Dedifferentiated amniotic fluid mesenchymal stem cell (primary cell): ENCODE measurements at regions not wholly inside any gene's neighbourhood (a gene's known extent, or its start where the extent isn't known, plus 50 kb on each side); places are given as distances from the start of the nearest gene placed in this dataset.
A peak's percentile ranks its signal among the peaks of the same experiment; 100 is the strongest.
"Not testable (repeated sequence)": the region's sequence is repeated elsewhere in the genome, so short reads cannot be mapped to it uniquely, and the experiment has no call there.

ENCODE experiments used
- DNase-seq: peaks from one replicate; pipeline ENCODE4 v3.0.0-alpha.2; 2016; ENCODE audit errors: extremely low spot score

- no peak for DNase-seq
Observed at GRCh38 chr4:112708772-112709171, 71.8 kb downstream of the LARP7 start.

DNA sequence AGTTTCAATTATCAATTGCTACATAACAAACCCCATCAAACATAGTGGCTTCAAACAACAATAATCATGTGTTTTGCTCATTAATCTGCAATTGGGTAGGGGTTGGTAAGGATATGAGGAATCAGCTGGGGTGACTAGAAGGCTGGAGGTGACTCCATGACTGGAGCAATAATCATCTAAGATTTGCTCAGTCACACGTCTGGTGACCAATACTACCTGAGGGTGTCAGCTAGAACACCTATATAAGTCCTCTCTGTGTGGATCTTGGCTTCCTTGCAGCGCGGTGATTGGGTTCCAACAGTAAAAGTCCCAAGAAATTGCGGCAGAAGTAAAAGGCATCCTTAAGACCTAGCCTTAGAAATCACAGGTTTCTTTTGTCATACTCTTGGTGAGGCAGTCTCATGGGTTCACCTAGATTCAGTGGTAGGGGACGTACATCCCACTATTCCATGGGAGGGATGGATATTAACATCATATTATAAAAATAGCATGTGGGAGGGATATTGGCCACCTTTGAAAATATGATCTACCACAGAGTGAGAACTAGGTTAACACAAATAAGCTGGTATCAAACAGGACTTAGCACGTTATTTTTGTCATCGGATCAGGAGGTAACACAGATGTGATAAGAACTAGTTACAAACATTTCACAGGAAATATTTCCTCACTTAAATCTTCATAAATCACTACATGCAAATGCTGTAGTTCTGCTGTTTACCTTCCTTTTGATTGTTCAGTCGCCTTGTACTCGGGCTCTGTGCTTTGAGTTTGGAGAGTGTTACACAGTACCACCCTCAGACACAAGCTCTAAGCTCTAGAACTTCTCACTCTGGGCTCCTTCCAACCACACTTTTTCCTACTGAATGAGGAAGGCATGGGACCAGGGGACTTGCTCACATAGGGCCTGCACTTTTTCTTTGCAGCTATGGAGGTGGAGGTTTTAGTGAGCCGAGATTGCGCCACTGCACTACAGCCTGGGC lies 78.3 kb downstream of the LARP7 start:
- no peak for DNase-seq

GRCh38 chr4:112717856-112718255 lies 80.9 kb downstream of the LARP7 start:
- DNase-seq = no peak

DNA sequence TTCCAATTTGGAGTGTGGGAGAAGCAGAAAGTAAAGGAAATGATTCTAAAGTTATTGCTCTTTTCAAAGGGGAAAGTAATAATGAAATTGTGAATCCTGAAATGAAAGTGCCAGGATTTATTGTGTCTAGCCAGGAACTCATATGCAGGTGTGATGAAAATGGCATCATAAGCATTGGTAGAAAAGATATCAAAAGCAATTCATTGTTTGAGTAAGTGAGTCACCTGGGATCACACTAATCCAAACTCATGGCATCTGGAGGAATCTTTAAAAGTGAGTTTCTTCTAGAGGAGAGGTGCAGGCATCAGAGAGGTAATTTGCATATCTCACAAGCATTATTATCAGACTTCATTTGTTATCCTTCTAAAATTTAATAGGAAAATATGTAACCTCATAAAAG lies 84.7 kb downstream of the LARP7 start:
- DNase-seq = no peak

GRCh38 chr4:112726041-112726440 lies 89.1 kb downstream of the LARP7 start:
- no peak for DNase-seq

DNA sequence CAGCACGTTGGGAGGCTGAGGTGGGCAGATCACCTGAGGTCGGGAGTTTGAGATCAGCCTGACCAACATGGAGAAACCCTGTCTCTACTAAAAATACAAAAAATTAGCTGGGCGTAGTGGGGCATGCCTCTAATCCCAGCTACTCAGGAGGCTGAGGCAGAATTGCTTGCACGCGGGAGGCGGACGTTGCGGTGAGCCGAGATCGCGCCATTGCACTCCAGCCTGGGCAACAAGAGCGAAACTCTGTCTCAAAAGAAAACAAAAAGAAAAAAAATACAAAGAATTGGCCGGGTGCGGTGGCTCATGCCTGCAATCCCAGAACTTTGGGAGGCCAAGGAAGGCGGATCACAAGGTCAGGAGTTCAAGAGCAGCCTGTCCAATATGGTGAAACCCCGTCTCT lies 90.8 kb downstream of the LARP7 start:
- DNase-seq = not testable (repeated sequence)

DNA sequence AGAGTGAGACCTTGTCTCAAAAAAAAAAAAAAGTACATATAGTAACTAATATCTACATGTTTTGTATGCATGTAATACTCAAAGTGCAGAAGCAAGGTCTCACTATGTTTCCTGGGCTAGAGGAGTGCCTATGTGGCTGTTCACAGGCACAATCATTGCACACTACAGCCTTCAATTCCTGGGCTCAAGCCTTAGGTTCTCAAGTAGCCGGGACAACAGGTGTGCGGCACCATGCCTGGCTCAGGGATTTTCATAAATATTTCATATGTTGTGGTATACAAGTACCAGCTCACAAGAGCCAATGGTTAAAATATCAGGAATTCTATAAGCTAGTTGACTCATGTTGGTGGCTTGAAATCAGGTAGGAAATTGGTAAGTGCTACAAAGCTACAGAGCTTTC lies 94.8 kb downstream of the LARP7 start:
- no peak for DNase-seq

DNA sequence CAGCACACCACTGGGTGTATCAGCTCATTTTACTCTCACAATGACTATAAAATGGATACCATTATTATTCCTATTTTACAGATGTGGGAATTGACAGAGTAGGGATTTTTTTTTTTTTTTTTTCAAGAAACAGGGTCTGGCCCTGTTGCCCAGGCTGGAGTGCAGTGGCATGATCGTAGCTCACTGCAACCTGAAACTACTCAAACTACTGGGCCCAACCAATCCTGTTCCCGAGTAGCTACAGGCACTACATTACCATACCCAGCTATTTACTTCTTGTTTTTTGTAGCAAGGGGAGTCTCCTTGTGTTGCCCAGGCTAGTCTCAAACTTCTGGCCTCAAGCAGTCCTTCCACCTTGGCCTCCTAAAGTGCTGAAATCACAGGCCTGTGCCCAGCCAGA lies 95.2 kb downstream of the LARP7 start:
- no peak for DNase-seq

DNA sequence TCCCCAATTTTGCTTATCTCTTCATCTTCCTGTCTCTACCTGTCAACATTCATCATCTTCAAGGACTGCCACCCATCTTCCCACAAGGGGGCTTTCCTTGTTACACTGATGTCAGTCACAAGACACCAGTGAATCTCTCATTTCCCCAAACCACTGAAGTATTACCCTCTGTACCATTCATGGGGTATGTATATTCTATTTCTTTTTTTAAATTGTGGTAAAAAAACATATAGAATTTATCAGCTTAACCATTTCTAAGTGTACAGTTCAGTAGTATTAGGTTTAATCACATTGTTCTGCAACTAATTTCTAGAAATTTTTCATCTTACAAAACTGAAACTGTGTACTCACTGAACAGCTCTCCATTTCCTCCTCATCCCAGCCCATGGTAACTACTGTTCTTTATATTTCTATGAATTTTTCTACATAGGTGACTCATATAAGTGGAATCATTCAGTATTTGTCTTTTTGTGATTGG lies 98.6 kb downstream of the LARP7 start:
- DNase-seq = no peak

DNA sequence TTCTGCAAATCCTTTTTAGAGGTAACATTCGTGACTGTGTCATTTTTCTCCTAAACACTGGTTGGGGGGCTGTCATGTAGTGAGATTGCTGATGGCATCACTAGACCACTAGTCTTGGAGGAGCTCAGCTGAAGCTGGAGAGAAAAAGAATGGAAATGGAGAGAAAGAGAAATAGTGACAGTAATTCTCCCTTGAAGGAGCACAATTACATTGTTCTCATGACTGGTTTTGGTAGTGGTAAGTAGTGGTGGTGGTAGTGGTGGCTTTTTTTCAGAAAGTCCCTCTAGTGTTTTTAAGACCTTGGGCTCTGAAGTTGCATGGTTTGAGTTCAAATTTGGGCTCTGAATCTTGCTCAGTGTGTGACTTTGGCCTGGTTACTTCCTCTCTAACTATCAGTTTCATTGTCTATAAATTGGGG lies 99.8 kb downstream of the LARP7 start:
- no peak for DNase-seq

DNA sequence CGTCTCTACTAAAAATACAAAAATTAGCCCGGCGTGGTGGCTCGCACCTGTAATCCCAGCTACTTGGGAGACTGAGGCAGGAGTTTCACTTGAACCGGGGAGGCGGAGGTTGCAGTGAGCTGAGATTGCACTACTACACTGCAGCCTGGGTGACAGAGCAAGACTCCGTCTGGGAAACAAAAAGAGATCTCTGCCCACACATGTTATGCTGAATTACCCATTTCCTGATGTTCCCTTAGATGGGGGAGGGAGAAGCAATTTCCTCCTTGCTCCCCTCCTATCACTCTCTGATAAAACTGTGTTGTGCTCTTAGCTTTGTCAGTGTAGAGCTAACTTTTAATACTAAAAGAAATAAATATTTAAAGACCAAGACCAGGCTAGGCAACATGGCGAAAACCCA lies 102.5 kb downstream of the LARP7 start:
- DNase-seq = no peak

- no peak for DNase-seq
Observed at GRCh38 chr4:112747036-112747435, 110.1 kb downstream of the LARP7 start.

DNA sequence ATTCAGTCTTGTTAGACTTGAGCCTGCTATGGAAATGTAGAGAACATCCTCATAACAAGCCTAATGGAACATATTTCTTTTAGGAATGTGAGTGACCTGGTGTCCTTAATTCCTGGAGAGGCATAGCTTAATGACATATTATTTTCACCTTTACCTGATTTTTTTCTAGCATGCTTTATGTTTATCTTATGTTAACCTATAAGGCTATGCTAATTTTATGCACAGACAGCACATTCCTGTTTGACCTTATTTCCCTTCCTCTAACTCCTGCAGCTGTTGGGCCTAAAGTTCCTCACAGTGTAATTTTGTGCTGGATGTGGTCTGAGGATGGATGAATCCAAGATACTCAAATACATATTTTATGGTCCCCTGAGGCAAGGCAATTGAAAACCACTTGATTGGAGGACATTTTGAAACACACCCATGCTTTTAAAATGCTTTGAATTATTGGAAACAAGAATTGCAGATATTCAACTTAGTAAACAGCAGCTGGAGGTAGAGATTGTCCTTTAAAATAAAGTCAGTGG lies 111.5 kb downstream of the LARP7 start:
- DNase-seq = no peak

DNA sequence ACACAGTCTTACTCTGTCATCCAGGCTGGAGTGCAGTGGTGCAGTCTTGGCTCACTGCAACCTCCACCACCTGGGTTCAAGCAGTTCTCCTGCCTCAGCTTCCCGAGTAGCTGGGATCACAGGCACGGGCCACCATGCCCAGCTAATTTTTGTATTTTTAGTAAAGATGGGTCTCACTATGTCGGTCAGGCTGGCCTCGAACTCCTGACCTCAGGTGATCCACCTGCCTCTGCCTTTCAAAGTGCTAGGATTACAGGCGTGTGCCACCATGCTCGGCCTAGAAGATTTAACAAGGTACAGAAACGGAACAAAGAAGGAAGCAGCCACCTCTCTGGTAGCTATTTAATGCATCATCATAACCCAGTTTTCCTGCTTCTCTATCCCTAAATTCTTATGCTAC lies 113.8 kb downstream of the LARP7 start:
- DNase-seq = not testable (repeated sequence)

DNA sequence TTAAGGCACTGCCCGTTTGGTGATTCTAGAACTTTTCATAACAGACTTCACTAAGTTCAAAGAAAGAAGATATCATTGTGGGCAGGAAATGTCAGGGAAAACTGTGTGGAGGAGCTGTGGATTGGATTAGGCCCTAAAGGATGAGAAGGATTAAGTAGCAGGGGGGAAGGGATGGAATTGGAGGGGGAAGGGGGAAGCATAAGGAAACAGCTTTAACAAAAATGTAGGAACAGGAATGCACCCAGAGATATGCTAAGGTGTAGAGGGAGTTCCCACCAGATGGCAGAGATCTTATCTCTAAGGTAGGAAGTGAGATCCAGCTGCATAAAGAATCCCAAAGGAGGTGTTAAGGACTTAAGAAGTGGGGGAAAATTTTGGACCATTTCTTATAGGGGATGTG lies 114.5 kb downstream of the LARP7 start:
- DNase-seq = no peak

DNA sequence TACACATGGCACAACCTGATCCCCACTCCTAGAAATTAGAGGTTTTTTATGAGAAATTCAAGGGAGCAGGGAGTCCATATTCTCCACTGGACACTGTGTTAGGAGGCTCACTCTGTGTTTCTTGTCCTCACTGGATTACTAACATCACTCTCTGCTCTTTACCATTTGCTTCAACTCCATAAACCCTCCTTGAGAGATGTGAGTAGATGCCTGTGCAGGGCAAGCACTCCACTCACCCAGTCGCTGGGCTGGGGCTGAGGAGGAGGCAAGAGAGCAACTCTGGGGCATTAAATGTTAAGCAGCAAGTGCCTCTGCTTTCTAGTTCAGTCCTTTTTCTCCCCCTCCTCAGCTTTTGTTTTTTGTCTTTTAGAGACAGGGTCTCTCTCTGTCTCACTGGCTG lies 115.1 kb downstream of the LARP7 start:
- no peak for DNase-seq

DNA sequence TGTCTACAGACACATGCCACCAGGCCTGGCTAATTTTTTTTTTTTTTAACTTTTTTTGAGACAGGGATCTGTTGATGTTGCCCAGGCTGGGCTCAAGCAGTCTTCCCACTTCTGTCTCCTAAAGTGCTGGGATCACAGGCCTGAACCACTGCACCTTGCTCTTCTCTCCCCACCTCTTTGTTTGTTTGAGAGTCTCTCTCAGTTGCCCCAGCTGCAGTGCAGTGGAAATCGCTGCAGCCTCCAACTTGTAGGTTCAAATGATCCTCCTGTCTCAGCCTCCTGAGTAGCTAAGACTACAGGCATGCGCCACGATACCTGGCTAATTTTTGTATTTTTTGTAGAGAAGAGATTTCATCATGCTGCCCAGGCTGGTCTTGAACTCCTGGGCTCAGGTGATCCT lies 115.6 kb downstream of the LARP7 start:
- DNase-seq = no peak

DNA sequence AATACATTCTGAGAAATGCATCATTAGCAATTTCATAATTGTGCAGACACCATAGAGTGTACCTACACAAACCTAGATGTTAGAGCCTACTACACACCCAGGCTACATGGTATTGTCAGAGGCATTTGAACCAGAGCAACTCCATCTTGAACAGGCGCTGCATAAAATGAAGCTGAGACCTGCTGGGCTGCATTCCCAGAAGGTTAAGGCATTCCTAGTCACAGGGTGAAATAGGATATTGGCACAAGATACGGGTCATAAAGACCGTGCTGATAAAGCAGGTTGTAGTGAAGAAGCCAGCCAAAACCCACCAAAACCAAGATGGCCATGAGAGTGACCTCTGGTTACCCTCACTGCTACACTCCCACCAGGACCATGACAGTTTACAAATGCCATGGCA lies 116.4 kb downstream of the LARP7 start:
- no peak for DNase-seq

DNA sequence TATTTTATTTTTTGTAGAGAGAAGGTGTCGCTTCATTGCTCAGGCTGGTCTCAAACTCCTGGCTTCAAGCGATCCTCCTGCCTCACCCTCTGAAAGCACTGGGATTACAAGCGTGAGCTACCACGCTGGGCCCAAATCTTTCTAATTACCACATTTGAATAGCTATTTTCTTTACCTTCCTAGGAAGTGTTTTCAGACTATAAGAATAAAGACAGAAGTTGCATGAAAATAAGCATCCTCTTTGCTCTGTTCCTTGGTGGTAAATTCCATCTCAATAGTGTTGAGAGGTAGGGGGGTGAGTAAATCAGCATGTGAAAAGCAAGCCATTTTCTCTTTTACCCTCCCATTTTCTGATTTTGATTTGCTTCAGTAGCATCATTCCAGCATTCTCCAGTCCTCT lies 122.4 kb downstream of the LARP7 start:
- DNase-seq = no peak

- DNase-seq = no peak
Observed at GRCh38 chr4:112765317-112765974, 128.5 kb downstream of the LARP7 start.

GRCh38 chr4:112766422-112766821 lies 129.5 kb downstream of the LARP7 start:
- peak; percentile 55 for DNase-seq

- DNase-seq = no peak
Observed at GRCh38 chr4:112767386-112767785, 130.4 kb downstream of the LARP7 start.

- no peak for DNase-seq
Observed at GRCh38 chr4:112770114-112770513, 133.2 kb downstream of the LARP7 start.
